Liver (tissue), 8 donors: ENCODE measurements at regions not wholly inside any gene's neighbourhood (a gene's known extent, or its start where the extent isn't known, plus 50 kb on each side); places are given as distances from the start of the nearest gene placed in this dataset.

ENCODE experiments used
- DNase-seq: peaks from one replicate; pipeline ENCODE4 v3.0.0-alpha.2; 2017; ENCODE audit warnings: low spot score
- H3K27ac ChIP-seq, 2 donors: one replicate each; pipeline ENCODE4 v1.7.0; 2013; ENCODE audit warnings: inconsistent platforms in 2 of 2, low read length in 2 of 2, control low read depth in 1 of 2, low read depth in 1 of 2, mild to moderate bottlenecking in 1 of 2
- H3K27me3 ChIP-seq, 4 donors: one replicate each; pipeline versions ENCODE4 v1.6.1 to v1.7.0; 2013; ENCODE audit warnings: low read length in 3 of 4, inconsistent platforms in 1 of 4, mild to moderate bottlenecking in 1 of 4, moderate library complexity in 1 of 4; ENCODE audit not compliant: control insufficient read depth in 4 of 4, insufficient read depth in 4 of 4
- H3K36me3 ChIP-seq, 4 donors: one replicate each; pipeline versions ENCODE4 v1.6.1 to v1.7.0; 2013; ENCODE audit warnings: low read length in 3 of 4, mild to moderate bottlenecking in 3 of 4, low read depth in 1 of 4, moderate library complexity in 1 of 4; ENCODE audit not compliant: control insufficient read depth in 4 of 4, insufficient read depth in 3 of 4
- H3K4me1 ChIP-seq, 4 donors: one replicate each; pipeline versions ENCODE4 v1.6.1 to v1.7.0; 2013; ENCODE audit warnings: low read length in 3 of 4, mild to moderate bottlenecking in 3 of 4, moderate library complexity in 1 of 4; ENCODE audit not compliant: control insufficient read depth in 4 of 4, insufficient read depth in 4 of 4
- H3K4me3 ChIP-seq, 3 donors: one replicate each; pipeline versions ENCODE4 v1.6.1 to v1.7.0; 2013; ENCODE audit warnings: low read length in 3 of 3, control low read depth in 1 of 3, low read depth in 1 of 3, mild to moderate bottlenecking in 1 of 3
- H3K9ac ChIP-seq, 2 donors: one replicate each; pipeline ENCODE4 v1.7.0; 2013; ENCODE audit warnings: low read length in 2 of 2, mild to moderate bottlenecking in 2 of 2, moderate library complexity in 2 of 2, control low read depth in 1 of 2, low read depth in 1 of 2
- H3K9me3 ChIP-seq, 4 donors: one replicate each; pipeline versions ENCODE4 v1.6.1 to v1.7.0; 2013; ENCODE audit warnings: low read length in 3 of 4; ENCODE audit not compliant: control insufficient read depth in 4 of 4
- ATF3 ChIP-seq: IDR thresholded peaks from 2 replicates; pipeline ENCODE4 v1.6.1; 2016; ENCODE audit warnings: antibody characterized with exemption
- CTCF ChIP-seq: fragments of 150-350 bp; IDR thresholded peaks from 2 replicates; pipeline ENCODE4 v1.5.1; 2017; ENCODE audit warnings: improper control_type of control experiment, low read depth, low read length; ENCODE audit not compliant: missing input control
- EGR1 ChIP-seq, 2 donors: IDR thresholded peaks; 2 replicates each; pipeline ENCODE4 v1.6.1; 2016 to 2018; ENCODE audit warnings: antibody characterized with exemption in 2 of 2, low read depth in 2 of 2
- FOXA1 ChIP-seq: IDR thresholded peaks from 2 replicates; pipeline ENCODE4 v1.6.1; 2016; ENCODE audit warnings: antibody characterized with exemption
- FOXA2 ChIP-seq: IDR thresholded peaks from 2 replicates; pipeline ENCODE4 v1.6.1; 2016; ENCODE audit warnings: antibody characterized with exemption
- GABPA ChIP-seq, 2 donors: IDR thresholded peaks in 1 of 2; conservative IDR thresholded peaks in 1 of 2; 2 replicates each; pipeline ENCODE4 v1.6.1; 2016; ENCODE audit warnings: antibody characterized with exemption in 2 of 2, mild to moderate bottlenecking in 1 of 2, moderate library complexity in 1 of 2
- HNF4A ChIP-seq, 2 donors: conservative IDR thresholded peaks; 2 replicates each; pipeline ENCODE4 v1.6.1; 2016; ENCODE audit warnings: antibody characterized with exemption in 2 of 2, mild to moderate bottlenecking in 2 of 2
- HNF4G ChIP-seq: IDR thresholded peaks from 2 replicates; pipeline ENCODE4 v1.6.1; 2016; ENCODE audit warnings: antibody characterized with exemption
- JUND ChIP-seq, 2 donors: IDR thresholded peaks; 2 replicates each; pipeline ENCODE4 v1.6.1; 2016; ENCODE audit warnings: antibody characterized with exemption in 2 of 2
- MAX ChIP-seq: IDR thresholded peaks from 2 replicates; pipeline ENCODE4 v1.6.1; 2016; ENCODE audit warnings: antibody characterized with exemption
- NR2F2 ChIP-seq: IDR thresholded peaks from 2 replicates; pipeline ENCODE4 v1.6.1; 2016; ENCODE audit warnings: antibody characterized with exemption
- RAD21 ChIP-seq, 2 donors: IDR thresholded peaks; 2 replicates each; pipeline ENCODE4 v1.6.1; 2016; ENCODE audit warnings: antibody characterized with exemption in 2 of 2, mild to moderate bottlenecking in 2 of 2
- REST ChIP-seq: IDR thresholded peaks from 2 replicates; pipeline ENCODE4 v1.6.1; 2016; ENCODE audit warnings: antibody characterized with exemption, mild to moderate bottlenecking
- RXRA ChIP-seq, 2 donors: IDR thresholded peaks; 2 replicates each; pipeline ENCODE4 v1.6.1; 2017 to 2018; ENCODE audit warnings: antibody characterized with exemption in 2 of 2, mild to moderate bottlenecking in 1 of 2
- SP1 ChIP-seq: IDR thresholded peaks from 2 replicates; pipeline ENCODE4 v1.6.1; 2018; ENCODE audit warnings: antibody characterized with exemption, mild to moderate bottlenecking
- TAF1 ChIP-seq: conservative IDR thresholded peaks from 2 replicates; pipeline ENCODE4 v1.6.1; 2016; ENCODE audit warnings: antibody characterized with exemption, mild to moderate bottlenecking
- YY1 ChIP-seq: IDR thresholded peaks from 2 replicates; pipeline ENCODE4 v1.6.1; 2016; ENCODE audit warnings: antibody characterized with exemption, mild to moderate bottlenecking
- ZBTB33 ChIP-seq: IDR thresholded peaks from 2 replicates; pipeline ENCODE4 v1.6.1; 2016; ENCODE audit warnings: antibody characterized with exemption
- WGBS: extraction: QIAGEN DNeasy Blood & Tissue Kit; methylation state at CpG from one replicate; pipeline ENCODE4 v1.1.7; 2013; 5-methylcytosine and 5-hydroxymethylcytosine counted together
- donor health status: healthy.
- donor health status: healthy.
- donor health status: healthy.
- donor health status: healthy.
- donor health status: healthy.

GRCh38 chr5:74257060-74257527 lies 383.4 kb downstream of the ENC1 start (continued):
- no peak for TF ChIP-seq MAX
- TF ChIP-seq GABPA (IDR thresholded peaks at IDR 0.05 in 1 of 2, conservative IDR thresholded peaks at IDR 0.05 in 1 of 2): no peak

- TF ChIP-seq RAD21 (IDR thresholded peaks at IDR 0.05): no peak
- no peak for TF ChIP-seq RXRA (IDR thresholded peaks at IDR 0.05)
- no peak for TF ChIP-seq CTCF
- TF ChIP-seq TAF1: no peak
- no peak for TF ChIP-seq EGR1 (IDR thresholded peaks at IDR 0.05; ENCODE audit: low read depth in 2 of 2)
- no peak for TF ChIP-seq FOXA2
- no peak for TF ChIP-seq HNF4G
- TF ChIP-seq ZBTB33: no peak
- no peak for TF ChIP-seq SP1
- TF ChIP-seq JUND (IDR thresholded peaks at IDR 0.05): no peak
- TF ChIP-seq HNF4A (conservative IDR thresholded peaks at IDR 0.05): no peak
- no peak for TF ChIP-seq NR2F2
- no peak for TF ChIP-seq GABPA (IDR thresholded peaks at IDR 0.05 in 1 of 2, conservative IDR thresholded peaks at IDR 0.05 in 1 of 2)
- TF ChIP-seq FOXA1: no peak
- TF ChIP-seq MAX: no peak
- TF ChIP-seq ATF3: no peak
- Histone ChIP-seq H3K4me3 (no peak overlapping the region), H3K9me3 (no peaks in the 10 kb centered on the region), H3K4me1 (peaks cover 0 to 4% (median 0%) of the 10 kb centered on the region in 4 donors), H3K36me3 (no peaks in the 10 kb centered on the region), H3K27ac (no peak overlapping the region), H3K9ac (no peak overlapping the region), H3K27me3 (no peaks in the 10 kb centered on the region)
- no peak for DNase-seq
- WGBS: 89% methylated on average over 6 of the region's 6 CpGs
Observed at GRCh38 chr5:74255692-74256392, 384.7 kb downstream of the ENC1 start.

- no peak overlapping the region for H3K9ac ChIP-seq
- H3K36me3 ChIP-seq: no peaks in the 10 kb centered on the region
- no peak for DNase-seq
- TF ChIP-seq FOXA1: no peak
- TF ChIP-seq YY1: no peak
- TF ChIP-seq ZBTB33: no peak
- no peak for TF ChIP-seq EGR1 (IDR thresholded peaks at IDR 0.05; ENCODE audit: low read depth in 2 of 2)
- TF ChIP-seq SP1: no peak
- no peak for TF ChIP-seq FOXA2
- TF ChIP-seq RXRA (IDR thresholded peaks at IDR 0.05): no peak
- no peak for TF ChIP-seq NR2F2
- TF ChIP-seq HNF4G: no peak
- no peak for TF ChIP-seq HNF4A (conservative IDR thresholded peaks at IDR 0.05)
- TF ChIP-seq MAX: no peak
- TF ChIP-seq REST: no peak
- no peak overlapping the region for H3K4me3 ChIP-seq
- WGBS: 72% methylated on average over 1 of the region's 1 CpG
- no peaks in the 10 kb centered on the region for H3K27me3 ChIP-seq
- H3K27ac ChIP-seq: no peak overlapping the region
- peaks cover 0 to 4% (median 0%) of the 10 kb centered on the region in 4 donors for H3K4me1 ChIP-seq
- no peaks in the 10 kb centered on the region for H3K9me3 ChIP-seq
Observed at GRCh38 chr5:74254257-74254656, 386.3 kb downstream of the ENC1 start.
